ENCODE measurements at regions not wholly inside any gene's neighbourhood (a gene's known extent, or its start where the extent isn't known, plus 50 kb on each side); places are given as distances from the start of the nearest gene placed in this dataset.

GRCh38 chr12:31903025-31903424, 56.2 kb upstream of the RESF1 start:
- TF ChIP-seq, protein P1, sequence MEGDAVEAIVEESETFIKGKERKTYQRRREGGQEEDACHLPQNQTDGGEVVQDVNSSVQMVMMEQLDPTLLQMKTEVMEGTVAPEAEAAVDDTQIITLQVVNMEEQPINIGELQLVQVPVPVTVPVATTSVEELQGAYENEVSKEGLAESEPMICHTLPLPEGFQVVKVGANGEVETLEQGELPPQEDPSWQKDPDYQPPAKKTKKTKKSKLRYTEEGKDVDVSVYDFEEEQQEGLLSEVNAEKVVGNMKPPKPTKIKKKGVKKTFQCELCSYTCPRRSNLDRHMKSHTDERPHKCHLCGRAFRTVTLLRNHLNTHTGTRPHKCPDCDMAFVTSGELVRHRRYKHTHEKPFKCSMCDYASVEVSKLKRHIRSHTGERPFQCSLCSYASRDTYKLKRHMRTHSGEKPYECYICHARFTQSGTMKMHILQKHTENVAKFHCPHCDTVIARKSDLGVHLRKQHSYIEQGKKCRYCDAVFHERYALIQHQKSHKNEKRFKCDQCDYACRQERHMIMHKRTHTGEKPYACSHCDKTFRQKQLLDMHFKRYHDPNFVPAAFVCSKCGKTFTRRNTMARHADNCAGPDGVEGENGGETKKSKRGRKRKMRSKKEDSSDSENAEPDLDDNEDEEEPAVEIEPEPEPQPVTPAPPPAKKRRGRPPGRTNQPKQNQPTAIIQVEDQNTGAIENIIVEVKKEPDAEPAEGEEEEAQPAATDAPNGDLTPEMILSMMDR (conservative IDR thresholded peaks at IDR 0.05; ENCODE audit: low read length), result no peak
- no peak for TF ChIP-seq EZH2phosphoT487 (IDR thresholded peaks at IDR 0.05; ENCODE audit: borderline replicate concordance)

All from Loucy (cell line).